H9 (cell line): ENCODE measurements at regions not wholly inside any gene's neighbourhood (a gene's known extent, or its start where the extent isn't known, plus 50 kb on each side); places are given as distances from the start of the nearest gene placed in this dataset.

ENCODE experiments used
- DNase-seq: peaks from one replicate; pipeline ENCODE4 v3.0.0-alpha.2; 2017
- H2AFZ ChIP-seq: one replicate; pipeline ENCODE4 v1.6.1; 2013; ENCODE audit warnings: mild to moderate bottlenecking, low read length, control low read depth, moderate library complexity
- H2AK5ac ChIP-seq: 2 replicates; pipeline ENCODE4 v1.6.1; 2013; ENCODE audit warnings: low read length, control low read depth, mixed read lengths; ENCODE audit not compliant: insufficient read length
- H2BK120ac ChIP-seq: one replicate; pipeline ENCODE4 v1.6.1; 2013; ENCODE audit warnings: low read depth, mild to moderate bottlenecking, low read length, control low read depth, inconsistent platforms; ENCODE audit not compliant: poor library complexity, severe bottlenecking
- H2BK12ac ChIP-seq: 2 replicates; pipeline ENCODE4 v1.6.1; 2013; ENCODE audit warnings: low read length, control low read depth, mixed read lengths, low read depth; ENCODE audit not compliant: insufficient read length
- H2BK15ac ChIP-seq: 2 replicates; pipeline ENCODE4 v1.6.1; 2013; ENCODE audit warnings: low read depth, low read length, control low read depth
- H2BK20ac ChIP-seq: one replicate; pipeline ENCODE4 v1.6.1; 2013; ENCODE audit warnings: low read depth, mild to moderate bottlenecking, low read length, control low read depth, inconsistent platforms; ENCODE audit not compliant: poor library complexity, severe bottlenecking
- H2BK5ac ChIP-seq: 2 replicates; pipeline ENCODE4 v1.6.1; 2013; ENCODE audit warnings: low read length, control low read depth, mixed read lengths; ENCODE audit not compliant: insufficient read length
- H3K14ac ChIP-seq: 2 replicates; pipeline ENCODE4 v1.6.1; 2013; ENCODE audit warnings: low read length, control low read depth; ENCODE audit not compliant: insufficient read depth
- H3K18ac ChIP-seq: 2 replicates; pipeline ENCODE4 v1.6.1; 2013; ENCODE audit warnings: low read depth, mild to moderate bottlenecking, mixed read lengths, low read length, control low read depth; ENCODE audit not compliant: insufficient read length
- H3K23ac ChIP-seq: 2 replicates; pipeline ENCODE4 v1.6.1; 2013; ENCODE audit warnings: low read length, control low read depth, mixed read lengths, low read depth; ENCODE audit not compliant: insufficient read length
- H3K23me2 ChIP-seq: 2 replicates; pipeline ENCODE4 v1.6.1; 2013; ENCODE audit warnings: low read depth, mild to moderate bottlenecking, mixed read lengths, low read length, control low read depth; ENCODE audit not compliant: insufficient read length, poor library complexity, severe bottlenecking
- H3K27ac ChIP-seq: 2 replicates; pipeline ENCODE4 v1.5.1; 2013; ENCODE audit warnings: low read length, control low read depth, mixed read lengths, low read depth; ENCODE audit not compliant: insufficient read length
- H3K27me3 ChIP-seq: 2 replicates; pipeline ENCODE4 v1.6.1; 2013; ENCODE audit warnings: low read length, control low read depth, inconsistent platforms; ENCODE audit not compliant: insufficient read depth
- H3K4ac ChIP-seq: 2 replicates; pipeline ENCODE4 v1.6.1; 2013; ENCODE audit warnings: low read depth, mild to moderate bottlenecking, control low read depth, inconsistent platforms, low read length, moderate library complexity
- H3K4me1 ChIP-seq: 2 replicates; pipeline ENCODE4 v1.6.1; 2013; ENCODE audit warnings: low read length, control low read depth, inconsistent platforms; ENCODE audit not compliant: insufficient read depth
- H3K4me2 ChIP-seq: 2 replicates; pipeline ENCODE4 v1.6.1; 2013; ENCODE audit warnings: low read length, control low read depth, mixed read lengths; ENCODE audit not compliant: insufficient read length, insufficient read depth
- H3K56ac ChIP-seq: 2 replicates; pipeline ENCODE4 v1.6.1; 2013; ENCODE audit warnings: low read depth, mild to moderate bottlenecking, mixed read lengths, low read length, control low read depth; ENCODE audit not compliant: insufficient read length
- H3K79me1 ChIP-seq: 2 replicates; pipeline ENCODE4 v1.6.1; 2013; ENCODE audit warnings: low read depth, mild to moderate bottlenecking, moderate library complexity, low read length, control low read depth, inconsistent platforms; ENCODE audit not compliant: insufficient read depth, poor library complexity, severe bottlenecking
- H3K79me2 ChIP-seq: 2 replicates; pipeline ENCODE4 v1.6.1; 2013; ENCODE audit warnings: low read length, control low read depth, inconsistent platforms; ENCODE audit not compliant: insufficient read depth
- H3K9ac ChIP-seq: 2 replicates; pipeline ENCODE4 v1.6.1; 2013; ENCODE audit warnings: low read length, control low read depth, mixed read lengths; ENCODE audit not compliant: insufficient read length; ENCODE audit errors: extremely low read depth
- H3K9me3 ChIP-seq: one replicate; pipeline ENCODE4 v1.6.1; 2013; ENCODE audit warnings: low read depth, low read length, inconsistent platforms; ENCODE audit not compliant: control insufficient read depth
- H3T11ph ChIP-seq: one replicate; pipeline ENCODE4 v1.6.1; 2013; ENCODE audit warnings: mild to moderate bottlenecking, low read length, control low read depth, inconsistent platforms
- H4K20me1 ChIP-seq: one replicate; pipeline ENCODE4 v1.6.1; 2013; ENCODE audit not compliant: control insufficient read depth, insufficient read length, insufficient read depth
- H4K5ac ChIP-seq: 2 replicates; pipeline ENCODE4 v1.6.1; 2013; ENCODE audit warnings: low read depth, mild to moderate bottlenecking, mixed read lengths, low read length, control low read depth; ENCODE audit not compliant: insufficient read length
- H4K8ac ChIP-seq: replicated peaks from 2 replicates; pipeline ENCODE4 v1.6.1; 2013; ENCODE audit warnings: low read length, control low read depth, mixed read lengths, low read depth; ENCODE audit not compliant: insufficient read length
- H4K91ac ChIP-seq: 2 replicates; pipeline ENCODE4 v1.6.1; 2013; ENCODE audit warnings: low read depth, mild to moderate bottlenecking, moderate library complexity, mixed read lengths, low read length, control low read depth; ENCODE audit not compliant: insufficient read length
- H3K27ac Mint-ChIP-seq, 3 experiments: 2 replicates in 2 of 3; 3 replicates in 1 of 3; pipeline ENCODE4 v1.8.0; 2020 to 2021; ENCODE audit warnings: mixed read lengths in 3 of 3, mild to moderate bottlenecking in 1 of 3, moderate library complexity in 1 of 3
- H3K27me3 Mint-ChIP-seq: 2 replicates; pipeline ENCODE4 v1.8.0; 2021; ENCODE audit warnings: low read depth, mild to moderate bottlenecking, moderate library complexity, mixed read lengths
- H3K36me3 Mint-ChIP-seq, 3 experiments: 2 replicates in 2 of 3; 3 replicates in 1 of 3; pipeline ENCODE4 v1.8.0; 2020 to 2021; ENCODE audit warnings: low read depth in 3 of 3, mixed read lengths in 3 of 3; ENCODE audit not compliant: insufficient read depth in 1 of 3
- H3K4me1 Mint-ChIP-seq, 2 experiments: 2 replicates each; pipeline ENCODE4 v1.8.0; 2020; ENCODE audit warnings: mixed read lengths in 2 of 2
- H3K4me3 Mint-ChIP-seq, 2 experiments: 2 replicates in 1 of 2; 3 replicates in 1 of 2; pipeline ENCODE4 v1.8.0; 2020 to 2021; ENCODE audit warnings: mild to moderate bottlenecking in 2 of 2, mixed read lengths in 2 of 2, moderate library complexity in 1 of 2
- H3K9me3 Mint-ChIP-seq, 2 experiments: 2 replicates in 1 of 2; 3 replicates in 1 of 2; pipeline ENCODE4 v1.8.0; 2020; ENCODE audit warnings: mild to moderate bottlenecking in 2 of 2, mixed read lengths in 2 of 2, moderate library complexity in 1 of 2
- WGBS: extraction: QIAGEN DNeasy Blood & Tissue Kit; methylation state at CpG from one replicate; pipeline ENCODE4 v1.1.7; 2013; ENCODE audit warnings: missing lambda C conversion rate, low lambda C conversion rate, mixed read lengths; ENCODE audit not compliant: insufficient read length; ENCODE audit errors: extremely low coverage; 5-methylcytosine and 5-hydroxymethylcytosine counted together
- TF ChIP-seq, protein P1 (sequence below): fragments of 200-600 bp; sonication (generic); conservative IDR thresholded peaks from 3 replicates; pipeline ENCODE4 v1.8.0; 2021; ENCODE audit warnings: antibody characterized with exemption, mild to moderate bottlenecking

DNA sequence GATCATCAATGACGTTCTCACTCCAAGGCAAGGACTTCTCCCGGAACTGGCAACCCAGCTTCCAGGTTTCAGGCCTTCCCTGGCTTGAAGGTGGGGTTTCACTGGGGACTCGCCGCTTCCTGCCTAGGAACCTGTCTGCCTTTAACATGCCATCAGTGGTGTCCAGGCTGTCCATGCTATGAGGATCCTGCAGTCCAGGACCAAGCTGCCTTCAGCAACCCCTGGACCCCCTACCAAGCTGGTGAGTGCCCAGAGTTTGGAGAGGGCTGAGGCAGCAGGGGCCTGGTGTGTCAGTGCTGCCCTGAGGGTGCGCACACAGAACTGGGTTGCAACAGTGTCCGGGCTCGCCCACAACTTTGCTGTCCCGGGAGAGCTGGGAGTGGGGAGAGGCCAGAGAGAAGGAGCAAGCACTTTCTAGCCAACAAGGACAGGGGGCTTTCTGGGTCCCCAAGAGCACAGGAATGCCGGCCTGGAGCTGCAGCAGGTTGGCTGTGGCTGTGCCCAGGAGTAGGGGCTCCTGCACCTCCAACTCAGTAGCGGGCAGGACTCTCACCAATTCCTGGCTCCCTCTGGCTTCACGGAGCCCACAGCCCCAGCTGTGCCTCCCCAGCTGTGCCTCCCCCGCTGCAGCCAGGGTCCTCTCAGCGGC lies 1563.2 kb upstream of the MIR17HG start:
- no peak for DNase-seq
- Histone ChIP-seq H3K9me3 (no peaks in the 10 kb centered on the region), H3K4me1 (no peaks in the 10 kb centered on the region), H2BK20ac (no peak overlapping the region), H3T11ph (no peak overlapping the region), H2BK12ac (no peak overlapping the region), H3K27ac (no peak overlapping the region), H3K9ac (no peak overlapping the region), H3K27me3 (no peaks in the 10 kb centered on the region), H4K20me1 (no peaks in the 10 kb centered on the region), H3K14ac (no peak overlapping the region), H3K23me2 (no peaks in the 10 kb centered on the region), H3K18ac (no peak overlapping the region), H3K4me2 (no peak overlapping the region), H2AFZ (no peak overlapping the region), H2BK15ac (no peak overlapping the region), H2AK5ac (no peak overlapping the region), H4K5ac (no peak overlapping the region), H3K79me2 (no peaks in the 10 kb centered on the region), H3K79me1 (no peaks in the 10 kb centered on the region), H3K23ac (no peak overlapping the region), H3K56ac (no peak overlapping the region), H4K91ac (no peak overlapping the region), H4K8ac (no peak overlapping the region), H3K4ac (no peak overlapping the region), H2BK120ac (no peak overlapping the region), H2BK5ac (no peak overlapping the region)
- Mint-ChIP-seq H3K36me3 (no peaks in the 10 kb centered on the region), H3K9me3 (no peaks in the 10 kb centered on the region), H3K4me1 (no peaks in the 10 kb centered on the region), H3K4me3 (no peak overlapping the region), H3K27ac (no peak overlapping the region), H3K27me3 (0 out of 2 replicates have a peak, but pooled peaks cover 1% of the 10 kb centered on the region)
- TF ChIP-seq, protein P1, sequence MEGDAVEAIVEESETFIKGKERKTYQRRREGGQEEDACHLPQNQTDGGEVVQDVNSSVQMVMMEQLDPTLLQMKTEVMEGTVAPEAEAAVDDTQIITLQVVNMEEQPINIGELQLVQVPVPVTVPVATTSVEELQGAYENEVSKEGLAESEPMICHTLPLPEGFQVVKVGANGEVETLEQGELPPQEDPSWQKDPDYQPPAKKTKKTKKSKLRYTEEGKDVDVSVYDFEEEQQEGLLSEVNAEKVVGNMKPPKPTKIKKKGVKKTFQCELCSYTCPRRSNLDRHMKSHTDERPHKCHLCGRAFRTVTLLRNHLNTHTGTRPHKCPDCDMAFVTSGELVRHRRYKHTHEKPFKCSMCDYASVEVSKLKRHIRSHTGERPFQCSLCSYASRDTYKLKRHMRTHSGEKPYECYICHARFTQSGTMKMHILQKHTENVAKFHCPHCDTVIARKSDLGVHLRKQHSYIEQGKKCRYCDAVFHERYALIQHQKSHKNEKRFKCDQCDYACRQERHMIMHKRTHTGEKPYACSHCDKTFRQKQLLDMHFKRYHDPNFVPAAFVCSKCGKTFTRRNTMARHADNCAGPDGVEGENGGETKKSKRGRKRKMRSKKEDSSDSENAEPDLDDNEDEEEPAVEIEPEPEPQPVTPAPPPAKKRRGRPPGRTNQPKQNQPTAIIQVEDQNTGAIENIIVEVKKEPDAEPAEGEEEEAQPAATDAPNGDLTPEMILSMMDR = no peak
- WGBS = no CpG with 5 or more reads among the region's 13 CpGs
